HCEC 1CT (cell line): ENCODE measurements at regions not wholly inside any gene's neighbourhood (a gene's known extent, or its start where the extent isn't known, plus 50 kb on each side); places are given as distances from the start of the nearest gene placed in this dataset.

Source experiments
- DNase-seq: peaks from one replicate; pipeline ENCODE4 v3.0.0-alpha.2; 2017

DNA sequence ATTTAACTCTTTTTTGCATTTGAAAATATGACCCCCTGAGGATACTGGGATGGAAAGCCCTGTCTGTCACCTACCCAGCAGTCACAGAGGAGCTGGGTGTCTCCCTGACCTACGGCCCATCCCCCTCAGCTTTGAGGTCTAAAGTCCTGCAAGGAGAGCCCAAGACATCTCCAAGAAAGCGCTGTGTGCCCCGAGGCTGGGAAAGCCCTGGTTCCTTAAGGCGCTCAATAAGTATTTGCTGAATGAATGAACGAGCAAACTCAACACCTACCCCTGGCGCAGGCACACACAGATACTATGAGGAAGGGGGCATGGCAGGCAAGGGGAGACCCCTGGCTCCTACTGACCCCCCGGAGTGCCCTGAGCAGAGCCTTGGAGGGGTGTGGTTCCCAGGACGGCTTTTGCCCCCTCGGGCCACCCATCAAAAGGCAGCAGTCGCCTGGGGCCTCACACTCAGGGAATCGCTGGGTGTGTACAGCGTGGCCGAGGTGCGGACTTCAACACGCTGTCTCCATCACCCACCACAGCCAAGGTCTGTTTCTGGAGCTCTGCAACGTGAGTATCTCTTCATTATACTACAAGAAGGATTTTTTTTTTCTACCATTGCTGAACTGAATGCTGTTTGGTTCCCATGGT is 211.6 kb downstream of the ERCC6L2 start:
- no peak for DNase-seq

- DNase-seq, result no peak
Measured at GRCh38 chr9:96085491-96086143, 210.1 kb downstream of the ERCC6L2 start.

GRCh38 chr9:96084331-96084734 is 208.8 kb downstream of the ERCC6L2 start:
- DNase-seq, result no peak

DNA sequence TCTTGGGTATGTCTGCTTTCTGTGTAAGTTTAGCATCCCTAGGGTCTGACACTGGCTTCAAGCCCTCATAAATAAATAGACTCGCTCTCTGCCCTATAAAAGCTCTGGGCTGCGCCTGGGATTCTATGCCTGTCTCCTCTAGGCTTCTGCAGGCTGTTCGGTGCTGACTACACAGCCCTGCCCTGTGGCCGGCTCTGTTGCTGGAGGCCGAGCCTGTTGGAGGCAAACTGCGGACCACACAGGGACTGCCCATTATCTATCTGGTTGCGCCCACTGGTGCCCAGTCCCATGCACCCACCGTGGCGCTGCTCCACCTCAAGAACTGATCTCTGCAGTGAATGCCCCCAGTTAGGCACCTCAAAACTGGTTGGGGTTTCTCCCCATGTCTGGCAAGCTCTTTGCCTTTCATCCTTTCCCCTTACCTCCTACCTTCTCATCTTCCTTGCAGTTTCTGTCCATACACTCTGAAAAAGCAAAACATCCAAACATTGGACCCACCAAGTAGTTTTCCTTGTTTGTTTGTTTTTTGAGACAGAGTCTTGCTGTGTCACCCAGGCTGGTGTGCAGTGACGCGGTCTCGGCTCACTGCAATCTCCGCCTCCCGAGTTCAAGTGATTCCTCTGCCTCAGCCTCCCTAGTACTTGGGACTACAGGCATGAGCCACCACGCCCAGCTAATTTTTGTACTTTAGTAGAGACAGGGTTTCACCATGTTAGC is 207.2 kb downstream of the ERCC6L2 start:
- no peak for DNase-seq

GRCh38 chr9:96080364-96080763 is 204.9 kb downstream of the ERCC6L2 start:
- no peak for DNase-seq

GRCh38 chr9:96079779-96080178 is 204.3 kb downstream of the ERCC6L2 start:
- DNase-seq, result no peak

DNA sequence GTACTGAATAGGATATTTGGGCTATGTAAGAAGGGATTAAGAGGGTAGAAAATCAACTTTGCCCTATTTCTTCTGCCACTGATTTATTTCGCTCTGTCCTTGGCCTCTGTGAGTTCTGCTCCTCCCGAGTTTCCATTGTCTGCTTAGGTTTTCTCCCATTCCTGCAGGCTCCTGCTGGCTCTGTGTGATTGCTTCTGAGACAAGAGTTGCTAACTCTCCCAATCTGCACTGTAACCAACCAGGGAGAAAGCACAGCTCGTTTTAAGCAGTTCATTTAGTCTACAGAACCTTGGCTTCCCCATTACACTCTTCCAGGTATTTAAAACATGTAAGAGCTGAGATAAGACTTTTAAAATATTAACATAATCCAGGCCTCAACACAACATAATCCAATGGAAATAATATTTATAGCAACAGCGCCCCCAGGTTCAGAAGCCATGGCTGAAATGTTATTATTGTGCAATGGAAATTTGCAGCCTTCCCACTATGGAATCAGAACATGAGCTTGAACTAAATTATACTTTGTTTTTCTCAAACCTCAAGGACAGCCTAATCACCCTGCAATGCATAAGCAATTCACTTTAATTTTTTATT is 203.5 kb downstream of the ERCC6L2 start:
- DNase-seq, result no peak

DNA sequence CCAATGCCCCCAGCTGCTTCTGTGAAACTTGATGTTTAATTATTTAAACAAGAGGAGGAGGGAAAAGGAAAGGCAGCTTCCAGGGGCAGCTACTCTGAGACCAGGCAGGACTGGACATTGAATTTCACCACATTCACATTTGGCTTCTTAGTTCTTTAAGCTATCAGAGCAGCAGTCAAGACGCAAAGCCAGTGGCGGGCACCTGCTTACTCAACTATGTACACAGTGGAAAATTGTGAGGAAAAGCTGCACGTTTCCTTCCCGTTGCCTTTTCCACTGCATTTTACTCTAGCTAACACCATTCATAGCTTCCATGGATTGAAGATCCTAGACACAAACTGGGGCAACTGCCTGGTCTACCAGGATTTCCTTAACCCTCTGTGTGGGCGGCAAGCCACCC is 200.3 kb downstream of the ERCC6L2 start:
- DNase-seq, result no peak

- DNase-seq, result no peak
Measured at GRCh38 chr9:96075111-96075510, 199.6 kb downstream of the ERCC6L2 start.

DNA sequence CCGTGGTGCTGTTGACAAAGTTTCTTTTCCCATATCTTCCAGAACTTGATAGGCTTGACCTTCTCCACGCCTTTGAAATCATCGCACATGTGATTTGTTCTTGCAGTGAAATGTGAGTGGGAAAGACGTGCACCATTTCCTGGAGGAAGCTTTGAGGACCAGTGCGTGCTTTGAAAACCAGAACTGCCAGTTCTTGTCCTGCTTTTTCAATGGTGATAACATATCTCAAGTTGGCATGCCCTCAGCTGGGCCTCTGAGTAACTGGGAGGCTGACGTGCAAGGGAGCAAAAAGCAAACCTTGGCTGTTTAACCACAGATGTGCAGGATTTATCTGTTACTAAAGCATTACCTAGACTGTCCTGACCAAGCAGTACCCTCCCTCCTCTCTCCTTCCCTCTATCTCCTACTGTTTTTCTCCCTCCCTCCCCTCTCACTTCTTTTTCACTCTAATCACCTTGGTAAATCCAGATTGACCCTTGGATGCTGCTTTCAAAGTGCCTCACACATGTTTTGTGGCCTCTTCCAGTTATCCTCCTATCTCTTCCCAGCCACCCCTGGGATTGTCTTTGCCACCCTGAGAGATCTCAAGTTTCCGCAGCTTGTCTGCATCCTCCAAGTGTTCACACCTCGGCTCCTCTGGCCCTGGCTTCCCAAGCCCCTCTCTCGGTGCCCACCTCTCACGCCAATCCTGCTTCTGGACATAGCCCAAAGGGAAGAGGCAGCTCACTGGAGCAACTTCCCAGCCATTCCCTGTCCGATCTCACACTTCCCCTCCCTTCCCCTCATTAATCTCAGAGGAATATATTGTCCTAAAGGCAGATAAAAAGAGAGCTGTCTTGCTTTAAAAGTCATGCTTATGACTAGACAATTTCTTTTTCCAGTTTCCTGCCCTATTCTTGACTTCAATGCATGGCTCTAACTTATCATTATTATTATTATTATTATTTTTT is 198.3 kb downstream of the ERCC6L2 start:
- DNase-seq, result no peak

- no peak for DNase-seq
Measured at GRCh38 chr9:96072930-96073329, 197.4 kb downstream of the ERCC6L2 start.

DNA sequence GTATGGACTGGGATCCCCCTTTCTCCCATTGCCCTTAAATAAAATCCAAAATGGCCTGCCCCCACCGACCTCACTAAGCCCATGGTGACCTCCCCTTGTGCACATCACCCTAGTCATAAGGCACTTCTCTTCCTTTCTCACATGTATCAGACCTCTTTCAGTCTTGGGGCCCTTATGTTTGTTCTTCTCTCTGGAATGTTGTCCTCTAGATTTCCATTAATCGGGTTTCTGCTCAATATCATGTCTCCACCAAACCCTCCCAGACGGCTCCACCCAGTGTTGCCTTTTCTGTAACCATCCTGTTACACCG is 196.3 kb downstream of the ERCC6L2 start:
- no peak for DNase-seq

- peak; percentile 54 for DNase-seq
Measured at GRCh38 chr9:96071076-96071814, 195.8 kb downstream of the ERCC6L2 start.

DNA sequence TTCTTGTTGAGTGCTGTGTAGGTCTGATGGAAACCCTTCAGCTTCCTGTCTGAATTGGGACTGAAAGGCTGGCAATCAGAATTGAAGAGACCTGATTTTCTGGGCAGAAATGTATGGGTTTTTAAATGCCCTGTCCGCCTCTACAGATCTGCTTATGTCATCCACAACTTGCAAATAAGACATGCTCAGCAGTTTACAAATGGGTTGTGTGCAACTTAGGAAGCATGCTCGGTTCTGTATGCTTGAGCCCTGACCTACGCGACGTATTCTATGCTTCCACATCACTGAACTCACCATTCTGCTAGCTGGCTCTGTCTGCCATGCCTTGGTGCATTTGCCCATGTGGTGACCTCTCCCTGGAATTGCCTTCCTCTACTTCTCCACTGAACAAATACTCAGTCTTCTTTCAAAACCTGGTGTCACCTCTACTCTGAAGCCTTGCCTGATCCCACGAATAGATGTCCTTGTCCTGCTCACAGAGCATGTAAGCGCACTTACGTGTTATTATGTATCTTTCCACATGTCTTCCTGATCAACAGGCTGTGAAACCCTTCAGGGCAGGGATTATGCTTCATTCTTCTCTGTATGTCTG is 194.2 kb downstream of the ERCC6L2 start:
- no peak for DNase-seq

- no peak for DNase-seq
Measured at GRCh38 chr9:96068511-96068910, 193.0 kb downstream of the ERCC6L2 start.

DNA sequence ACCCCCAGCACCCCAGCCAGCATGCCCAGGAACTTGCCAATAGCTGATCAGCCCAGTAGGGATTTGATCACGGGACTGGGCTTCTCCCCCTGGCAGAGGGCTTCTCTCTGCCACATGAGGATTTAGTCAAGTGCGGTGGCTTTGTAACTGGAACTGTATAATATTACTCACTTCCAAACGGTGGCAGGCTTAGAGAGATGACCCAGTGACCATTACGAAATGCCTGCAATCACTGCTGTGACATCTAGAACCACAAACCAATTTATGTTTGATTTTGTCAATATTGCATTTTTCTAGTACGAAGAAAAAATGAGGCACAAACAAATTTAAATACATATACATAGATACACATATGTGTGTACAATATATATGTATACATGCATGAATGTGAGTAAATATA is 192.1 kb downstream of the ERCC6L2 start:
- DNase-seq, result no peak

DNA sequence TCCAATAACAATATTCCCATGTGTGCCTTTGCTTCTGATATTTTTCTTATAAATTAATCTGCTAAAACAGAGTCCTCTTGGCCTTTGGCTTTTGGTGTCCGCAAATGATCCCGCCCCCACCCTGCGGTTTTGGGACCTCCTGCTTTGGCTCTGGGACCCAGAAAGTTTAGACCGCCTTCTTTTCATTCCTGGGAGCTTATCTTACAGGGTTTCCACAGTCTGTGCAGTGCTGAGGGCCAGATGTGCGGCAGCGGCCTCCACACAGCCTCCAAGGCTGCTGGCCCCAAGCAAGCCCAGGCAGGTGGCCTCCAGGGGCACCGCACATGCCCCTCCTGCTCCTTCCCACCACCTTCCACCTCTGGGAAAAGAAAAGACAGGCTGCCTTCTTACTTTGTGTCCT is 191.5 kb downstream of the ERCC6L2 start:
- DNase-seq, result no peak

DNA sequence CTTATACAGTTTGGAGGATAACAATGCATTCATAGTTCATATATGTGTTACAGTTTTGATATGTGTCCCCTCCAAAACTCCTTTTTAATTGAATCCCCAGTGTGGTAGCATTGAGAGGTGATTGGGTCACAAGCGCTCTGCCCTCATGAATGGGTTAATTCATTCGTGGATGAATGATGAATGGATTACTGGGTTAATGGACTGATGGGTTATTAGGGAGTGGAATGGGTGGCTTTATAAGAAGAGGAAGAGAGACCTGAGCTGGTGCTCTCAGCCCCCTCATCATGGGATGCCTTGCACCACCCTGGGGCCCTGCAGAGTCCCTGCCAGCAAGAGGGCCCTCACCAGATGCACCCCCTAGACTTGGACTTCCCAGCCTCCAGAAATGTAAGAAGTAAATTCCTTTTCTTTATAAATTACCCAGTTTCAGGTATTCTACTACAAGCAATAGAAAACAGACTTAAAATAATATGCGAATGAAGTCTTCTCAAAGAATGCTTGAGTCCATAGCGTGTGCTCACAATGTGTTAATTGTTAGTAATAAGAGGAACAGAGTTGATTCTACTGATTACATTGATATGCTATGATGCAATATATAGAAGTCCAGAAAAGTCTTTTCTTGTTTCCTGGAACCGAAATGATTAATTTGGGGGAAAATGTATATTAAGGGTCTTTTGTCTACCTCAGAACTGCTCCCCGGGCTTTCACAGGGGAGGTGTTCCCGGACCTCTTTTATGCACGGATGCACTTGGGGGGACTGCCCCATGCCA is 190.2 kb downstream of the ERCC6L2 start:
- DNase-seq, result no peak

GRCh38 chr9:96064826-96065481 is 189.5 kb downstream of the ERCC6L2 start:
- no peak for DNase-seq

GRCh38 chr9:96062854-96063253 is 187.4 kb downstream of the ERCC6L2 start:
- no peak for DNase-seq
